Activated naive CD4-positive, alpha-beta T cell treated with anti-CD3 and anti-CD28 coated beads, Interleukin-2, amount 50 U/mL, for 24 hours (primary cell): ENCODE measurements at regions not wholly inside any gene's neighbourhood (a gene's known extent, or its start where the extent isn't known, plus 50 kb on each side); places are given as distances from the start of the nearest gene placed in this dataset.
A peak's percentile ranks its signal among the peaks of the same experiment; 100 is the strongest.

Experiments
- H3K27ac Mint-ChIP-seq: one replicate; pipeline ENCODE4 v1.8.0; 2021; ENCODE audit warnings: mild to moderate bottlenecking, mixed read lengths
- H3K27me3 Mint-ChIP-seq: one replicate; pipeline ENCODE4 v1.8.0; 2021; ENCODE audit warnings: mixed read lengths
- H3K36me3 Mint-ChIP-seq: one replicate; pipeline ENCODE4 v1.8.0; 2021; ENCODE audit warnings: mixed read lengths
- H3K4me1 Mint-ChIP-seq: one replicate; pipeline ENCODE4 v1.8.0; 2021; ENCODE audit warnings: mixed read lengths
- H3K4me3 Mint-ChIP-seq: one replicate; pipeline ENCODE4 v1.8.0; 2021; ENCODE audit warnings: mild to moderate bottlenecking, mixed read lengths
- H3K9me3 Mint-ChIP-seq: one replicate; pipeline ENCODE4 v1.8.0; 2021; ENCODE audit warnings: mixed read lengths

DNA sequence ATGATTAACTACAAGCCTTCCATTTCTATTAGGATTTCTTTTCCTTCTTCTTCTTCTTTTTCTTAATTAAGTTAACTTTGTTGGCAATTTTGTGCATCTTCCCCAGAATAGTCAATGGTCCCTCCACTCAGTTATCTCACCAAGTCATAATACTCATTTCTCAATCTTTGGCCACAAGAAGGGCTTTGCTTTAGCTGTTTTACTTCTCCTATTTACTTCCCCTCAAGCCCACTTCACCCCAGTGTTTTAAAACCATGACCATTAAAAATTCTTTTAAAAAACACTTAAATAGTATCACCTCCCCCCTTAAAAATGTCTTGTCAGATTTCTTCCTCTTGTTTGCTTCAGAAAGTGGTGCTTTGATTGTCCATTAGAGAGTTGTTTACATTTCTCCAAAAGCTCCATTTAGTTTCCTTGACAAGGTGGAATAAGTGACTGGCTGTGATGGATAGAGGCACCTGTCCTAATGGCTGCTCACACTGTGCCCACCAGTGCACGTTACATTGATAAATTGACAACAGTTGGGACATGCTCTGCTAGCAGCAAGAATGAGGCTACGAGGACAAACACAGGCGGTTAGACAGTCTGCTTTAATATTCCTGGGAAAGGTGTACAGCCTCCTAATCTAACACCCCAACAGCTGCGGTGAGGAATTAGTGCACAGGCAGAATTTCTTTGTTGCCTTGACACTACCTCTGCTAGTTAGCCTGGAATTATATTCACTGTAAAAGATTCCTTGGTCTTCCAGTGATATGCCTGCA lies 354.7 kb downstream of the LMO4 start:
- Mint-ChIP-seq H3K27ac (no peak overlapping the region), H3K27me3 (peaks cover 5% of the 10 kb centered on the region), H3K4me3 (no peak overlapping the region), H3K9me3 (no peaks in the 10 kb centered on the region), H3K36me3 (no peaks in the 10 kb centered on the region), H3K4me1 (no peaks in the 10 kb centered on the region)

DNA sequence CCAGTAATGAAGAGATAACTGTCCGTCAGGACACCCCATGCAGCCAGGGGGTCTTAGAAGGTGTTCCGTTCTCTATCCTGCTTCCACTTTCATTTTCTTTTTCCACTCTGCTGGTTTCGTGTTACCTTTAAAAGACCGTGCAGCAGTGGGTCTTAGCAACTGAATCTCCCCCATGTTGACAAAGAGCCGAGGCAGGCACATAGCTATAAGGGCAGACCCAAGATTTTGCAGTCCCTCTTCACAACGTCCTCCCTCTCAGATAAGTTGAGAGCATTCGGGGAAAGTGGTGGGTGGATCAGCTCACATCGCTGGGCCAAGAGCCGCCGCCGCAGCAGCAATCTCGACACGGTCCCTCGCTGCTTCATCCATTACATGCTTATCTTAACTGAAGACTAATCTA lies 355.5 kb downstream of the LMO4 start:
- Mint-ChIP-seq H3K9me3 (no peaks in the 10 kb centered on the region), H3K4me3 (peak overlapping the region; percentile 35), H3K27me3 (peaks cover 5% of the 10 kb centered on the region), H3K4me1 (no peaks in the 10 kb centered on the region), H3K27ac (no peak overlapping the region), H3K36me3 (no peaks in the 10 kb centered on the region)

DNA sequence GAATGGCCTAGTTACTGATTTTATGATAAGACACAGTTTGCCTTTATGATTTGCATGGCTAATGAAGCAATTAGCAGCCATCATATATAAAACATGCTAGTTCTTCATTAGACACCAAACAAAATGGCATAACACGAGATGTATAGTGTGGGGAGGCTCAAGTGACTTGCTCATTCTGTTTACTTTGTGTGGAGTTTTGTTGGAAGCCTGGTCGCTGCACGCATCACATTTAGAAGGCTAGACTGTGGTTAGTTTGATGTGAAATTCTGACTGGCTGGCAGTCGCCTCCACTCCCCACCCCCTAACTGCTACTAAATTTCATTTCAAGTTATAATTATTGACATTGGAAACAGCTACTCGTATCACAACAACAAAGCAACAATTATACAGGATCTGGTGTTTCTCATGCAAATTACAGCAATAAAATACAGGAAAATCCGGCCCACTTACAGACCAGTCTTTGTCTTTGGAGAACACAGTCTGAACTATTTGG lies 356.1 kb downstream of the LMO4 start:
- H3K4me3 Mint-ChIP-seq: no peak overlapping the region
- H3K9me3 Mint-ChIP-seq: no peaks in the 10 kb centered on the region
- H3K27ac Mint-ChIP-seq: no peak overlapping the region
- peaks cover 5% of the 10 kb centered on the region for H3K27me3 Mint-ChIP-seq
- no peaks in the 10 kb centered on the region for H3K4me1 Mint-ChIP-seq
- H3K36me3 Mint-ChIP-seq: no peaks in the 10 kb centered on the region

DNA sequence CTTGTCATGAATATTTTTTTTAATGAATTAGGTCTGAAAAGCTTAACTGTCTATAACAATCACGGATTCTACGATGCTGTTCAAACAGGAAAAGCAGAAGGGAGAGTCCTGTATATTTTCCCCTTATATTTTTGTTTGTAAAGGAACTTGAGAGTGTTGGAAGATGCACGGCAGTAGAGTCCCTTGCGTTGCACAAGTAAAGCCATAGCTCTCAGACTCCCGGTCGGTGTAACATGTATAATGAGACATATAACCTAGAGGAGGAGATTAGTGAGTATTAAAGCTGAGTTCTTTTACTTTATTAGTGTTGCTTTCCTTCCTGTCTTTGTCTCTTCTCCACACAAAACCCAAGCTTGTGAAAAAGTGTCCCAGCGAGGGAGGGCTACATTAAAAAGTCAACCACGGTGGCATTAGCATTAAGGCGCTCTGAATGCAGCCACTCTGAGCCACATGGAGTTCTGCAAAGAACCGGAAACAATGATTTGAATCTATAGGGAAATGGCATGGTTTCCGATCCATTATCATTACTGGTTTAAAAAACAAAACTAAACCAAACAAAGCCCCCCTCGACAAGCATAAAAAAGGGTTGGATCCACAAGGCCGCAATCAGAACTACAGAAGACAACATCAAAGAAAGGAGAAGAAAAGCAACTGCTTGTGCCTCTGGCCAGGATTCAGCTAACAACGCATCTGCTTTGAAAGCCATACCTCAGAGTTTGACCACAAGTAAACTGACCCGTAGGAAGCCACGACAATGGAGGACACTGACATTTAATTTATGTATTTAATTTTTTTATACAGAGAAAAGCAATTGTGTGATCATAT lies 356.8 kb downstream of the LMO4 start:
- Mint-ChIP-seq H3K27me3 (peaks cover 5% of the 10 kb centered on the region), H3K9me3 (no peaks in the 10 kb centered on the region), H3K36me3 (no peaks in the 10 kb centered on the region), H3K27ac (no peak overlapping the region), H3K4me1 (no peaks in the 10 kb centered on the region), H3K4me3 (no peak overlapping the region)

DNA sequence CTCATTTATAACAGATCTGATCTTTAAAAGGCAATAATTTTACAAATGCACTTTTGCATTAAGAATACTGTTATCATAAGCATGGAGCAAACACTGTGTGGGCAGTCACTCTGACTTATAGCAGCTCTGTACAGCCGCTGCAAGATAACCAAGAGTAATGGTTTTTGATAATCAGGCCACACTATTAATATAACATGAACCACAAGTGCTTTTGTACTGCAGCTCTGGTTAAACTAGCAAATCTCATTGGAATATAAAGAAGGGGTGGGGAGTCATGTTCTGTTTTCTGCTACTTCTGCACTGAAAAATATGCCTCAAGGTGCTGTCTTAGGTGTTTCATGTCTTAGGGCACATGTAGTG lies 357.4 kb downstream of the LMO4 start:
- H3K4me1 Mint-ChIP-seq: no peaks in the 10 kb centered on the region
- no peak overlapping the region for H3K27ac Mint-ChIP-seq
- H3K4me3 Mint-ChIP-seq: no peak overlapping the region
- H3K9me3 Mint-ChIP-seq: no peaks in the 10 kb centered on the region
- no peaks in the 10 kb centered on the region for H3K36me3 Mint-ChIP-seq
- H3K27me3 Mint-ChIP-seq: peaks cover 5% of the 10 kb centered on the region

DNA sequence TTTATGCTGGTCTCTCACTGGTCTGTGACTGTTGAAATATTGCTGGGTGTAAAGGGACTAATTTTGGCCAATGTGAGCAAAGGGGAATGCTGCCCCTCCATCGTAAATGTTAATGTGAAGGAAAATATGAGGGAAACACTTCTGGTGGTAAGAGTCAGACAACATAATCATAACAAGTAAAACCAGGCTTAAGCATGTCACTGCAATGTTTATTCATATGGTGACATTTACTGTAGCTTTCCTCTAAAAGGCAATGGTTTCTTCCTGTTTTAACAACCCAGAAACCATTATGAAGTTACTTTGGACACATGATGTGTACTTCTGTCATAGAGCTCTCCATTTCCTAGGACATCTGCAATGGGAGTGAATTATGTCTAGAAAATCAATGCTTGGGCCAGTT lies 358.0 kb downstream of the LMO4 start:
- H3K36me3 Mint-ChIP-seq: no peaks in the 10 kb centered on the region
- H3K9me3 Mint-ChIP-seq: no peaks in the 10 kb centered on the region
- peaks cover 5% of the 10 kb centered on the region for H3K27me3 Mint-ChIP-seq
- no peaks in the 10 kb centered on the region for H3K4me1 Mint-ChIP-seq
- H3K27ac Mint-ChIP-seq: no peak overlapping the region
- no peak overlapping the region for H3K4me3 Mint-ChIP-seq

DNA sequence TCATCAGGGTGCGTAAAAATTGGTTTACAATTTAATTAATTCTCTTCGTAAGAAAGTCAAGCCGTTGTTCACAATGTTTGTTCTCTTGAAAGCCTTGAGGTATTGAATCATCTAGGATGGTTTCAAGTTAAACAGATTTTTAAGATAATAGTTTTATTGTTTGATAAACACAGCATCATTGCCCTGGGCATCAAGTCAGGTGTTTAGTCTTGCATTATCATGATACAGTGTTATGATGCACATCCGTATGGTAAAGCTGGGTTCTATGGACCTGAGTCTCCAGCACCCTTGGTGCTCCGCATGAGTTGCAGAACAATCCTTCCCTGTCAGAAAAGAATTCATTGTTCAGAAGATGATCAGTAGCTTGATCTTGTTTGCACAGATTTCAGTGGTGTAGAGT lies 359.5 kb downstream of the LMO4 start:
- Mint-ChIP-seq H3K27me3 (peaks cover 5% of the 10 kb centered on the region), H3K36me3 (no peaks in the 10 kb centered on the region), H3K9me3 (no peaks in the 10 kb centered on the region)

DNA sequence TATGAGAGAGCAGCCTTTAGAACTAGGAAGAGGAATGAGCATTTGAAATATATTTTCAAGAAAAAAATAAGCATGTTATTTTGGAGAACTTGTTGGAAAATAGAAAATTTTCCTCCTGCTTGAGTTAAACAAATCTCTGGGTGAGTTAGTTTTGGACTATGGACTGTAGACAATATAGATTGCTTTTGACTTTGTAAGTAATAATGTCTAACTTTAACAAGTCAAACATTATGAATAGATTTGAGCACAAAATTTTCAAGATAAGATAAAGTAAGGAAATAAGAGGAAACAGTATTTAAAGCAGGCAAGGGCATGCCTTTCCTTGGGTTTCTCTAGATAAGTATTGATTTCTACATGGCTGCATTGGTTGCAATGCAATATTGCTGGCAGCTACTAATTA lies 360.8 kb downstream of the LMO4 start:
- Mint-ChIP-seq H3K27me3 (peaks cover 5% of the 10 kb centered on the region), H3K4me3 (no peak overlapping the region), H3K4me1 (no peaks in the 10 kb centered on the region), H3K9me3 (no peaks in the 10 kb centered on the region), H3K36me3 (no peaks in the 10 kb centered on the region), H3K27ac (no peak overlapping the region)

More for the DNA sequence above, 359.5 kb downstream of the LMO4 start:
- Mint-ChIP-seq H3K4me3 (no peak overlapping the region), H3K27ac (no peak overlapping the region), H3K4me1 (no peaks in the 10 kb centered on the region)

DNA sequence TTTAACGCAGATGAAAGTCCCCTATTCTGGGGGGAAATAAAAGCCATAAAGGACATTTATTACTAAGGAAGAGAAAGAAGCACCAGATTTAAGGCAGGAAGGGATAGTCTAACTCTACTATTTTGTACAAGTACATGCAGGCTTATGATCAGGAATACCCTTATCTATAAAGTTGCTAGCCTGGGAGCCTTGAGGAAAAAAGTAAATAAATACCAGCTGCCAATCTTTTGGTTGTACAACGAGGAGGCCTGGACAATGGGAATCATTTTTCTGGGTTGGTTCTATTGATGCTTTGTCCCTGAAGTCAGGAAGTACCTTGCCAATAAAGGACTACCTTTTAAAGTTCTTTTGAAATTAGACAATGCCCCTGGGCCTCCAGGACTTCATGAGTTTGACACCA lies 367.8 kb downstream of the LMO4 start:
- no peak overlapping the region for H3K4me3 Mint-ChIP-seq
- H3K36me3 Mint-ChIP-seq: peaks cover 1% of the 10 kb centered on the region
- no peaks in the 10 kb centered on the region for H3K4me1 Mint-ChIP-seq
- no peaks in the 10 kb centered on the region for H3K27me3 Mint-ChIP-seq
- H3K9me3 Mint-ChIP-seq: peaks cover 4% of the 10 kb centered on the region
- no peak overlapping the region for H3K27ac Mint-ChIP-seq

DNA sequence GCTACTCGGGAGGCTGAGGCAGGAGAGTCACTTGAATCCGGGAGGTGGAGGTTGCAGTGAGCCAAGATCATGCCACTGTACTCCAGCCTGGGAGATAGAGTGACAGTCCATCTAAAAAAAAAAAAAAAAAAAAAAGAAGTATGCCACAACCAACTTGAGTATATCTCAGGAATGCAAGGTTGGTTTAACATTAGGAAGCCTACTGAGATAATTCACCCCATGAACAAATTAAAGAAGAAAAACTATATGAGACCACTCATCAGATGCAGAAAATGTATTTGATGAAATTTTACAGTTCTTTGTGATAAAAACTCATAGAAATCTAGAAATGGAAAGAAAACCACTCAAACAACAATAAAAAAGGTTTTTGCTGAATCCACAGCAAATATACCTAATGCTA lies 373.8 kb downstream of the LMO4 start:
- H3K9me3 Mint-ChIP-seq: peaks cover 9% of the 10 kb centered on the region
- no peaks in the 10 kb centered on the region for H3K4me1 Mint-ChIP-seq
- no peak overlapping the region for H3K4me3 Mint-ChIP-seq
- no peaks in the 10 kb centered on the region for H3K27me3 Mint-ChIP-seq
- no peak overlapping the region for H3K27ac Mint-ChIP-seq
- peaks cover 3% of the 10 kb centered on the region for H3K36me3 Mint-ChIP-seq

DNA sequence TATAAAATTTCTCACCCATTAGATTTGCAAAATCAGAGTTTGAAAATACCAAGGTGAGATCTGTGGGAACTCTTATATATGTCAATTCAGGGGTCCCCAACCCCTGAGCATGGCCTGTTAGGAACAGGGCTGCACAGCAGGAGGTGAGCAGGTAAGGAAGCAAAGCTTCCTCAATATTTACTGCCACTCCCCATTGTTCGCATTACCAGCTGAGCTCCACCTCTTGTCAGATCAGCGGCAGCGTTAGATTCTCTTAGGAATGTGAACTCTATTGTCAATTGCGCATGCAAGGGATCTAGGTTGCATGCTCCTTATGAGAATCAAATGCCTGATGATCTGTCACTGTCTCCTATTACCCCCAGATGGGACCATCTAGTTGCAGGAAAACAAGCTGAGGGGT lies 376.6 kb downstream of the LMO4 start:
- peaks cover 3% of the 10 kb centered on the region for H3K36me3 Mint-ChIP-seq
- no peaks in the 10 kb centered on the region for H3K27me3 Mint-ChIP-seq
- H3K4me3 Mint-ChIP-seq: no peak overlapping the region
- no peaks in the 10 kb centered on the region for H3K4me1 Mint-ChIP-seq
- peaks cover 10% of the 10 kb centered on the region for H3K9me3 Mint-ChIP-seq
- H3K27ac Mint-ChIP-seq: no peak overlapping the region

DNA sequence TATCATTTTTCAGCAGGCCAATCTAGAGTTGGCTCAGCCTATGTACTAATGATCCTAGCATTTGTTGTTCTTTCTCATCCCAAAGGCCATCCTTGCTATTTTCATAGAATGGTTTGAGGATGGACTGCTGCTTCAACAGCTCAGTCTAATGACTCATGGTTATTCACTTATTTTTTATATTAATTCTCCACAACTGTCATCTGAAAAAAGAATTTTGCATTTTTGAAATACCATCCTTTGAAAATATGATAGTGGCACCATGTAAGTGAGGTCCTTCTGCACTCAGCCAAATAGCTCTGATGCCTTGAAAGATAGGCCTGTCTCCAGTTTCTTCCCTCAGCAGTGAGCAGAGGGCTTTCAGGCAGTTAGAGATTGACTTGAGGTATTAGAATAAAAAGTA lies 377.5 kb downstream of the LMO4 start:
- Mint-ChIP-seq H3K4me3 (no peak overlapping the region), H3K4me1 (no peaks in the 10 kb centered on the region), H3K27me3 (no peaks in the 10 kb centered on the region), H3K36me3 (peaks cover 2% of the 10 kb centered on the region), H3K27ac (no peak overlapping the region), H3K9me3 (peaks cover 9% of the 10 kb centered on the region)

DNA sequence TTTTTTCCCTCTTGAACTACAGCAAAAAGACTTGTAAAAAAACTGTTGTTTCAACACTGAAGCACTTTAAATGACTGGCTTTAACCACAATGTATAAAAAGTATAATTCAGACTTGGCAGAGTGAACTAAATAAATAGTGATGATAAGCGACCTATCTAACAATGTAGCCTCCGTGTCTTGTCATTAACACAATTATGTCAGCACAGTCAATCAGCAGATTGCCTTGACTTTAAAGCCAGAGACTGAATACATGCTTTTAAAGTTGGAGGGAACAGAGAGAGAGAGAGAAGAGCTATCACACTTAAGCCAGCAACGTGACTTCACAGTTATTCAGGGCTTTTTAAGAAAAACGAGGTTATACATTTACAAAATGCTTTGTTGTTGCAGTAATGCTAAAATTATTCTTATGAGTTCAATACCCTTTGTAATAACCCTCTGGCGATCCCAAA lies 378.1 kb downstream of the LMO4 start:
- Mint-ChIP-seq H3K27ac (no peak overlapping the region), H3K36me3 (peaks cover 1% of the 10 kb centered on the region)

DNA sequence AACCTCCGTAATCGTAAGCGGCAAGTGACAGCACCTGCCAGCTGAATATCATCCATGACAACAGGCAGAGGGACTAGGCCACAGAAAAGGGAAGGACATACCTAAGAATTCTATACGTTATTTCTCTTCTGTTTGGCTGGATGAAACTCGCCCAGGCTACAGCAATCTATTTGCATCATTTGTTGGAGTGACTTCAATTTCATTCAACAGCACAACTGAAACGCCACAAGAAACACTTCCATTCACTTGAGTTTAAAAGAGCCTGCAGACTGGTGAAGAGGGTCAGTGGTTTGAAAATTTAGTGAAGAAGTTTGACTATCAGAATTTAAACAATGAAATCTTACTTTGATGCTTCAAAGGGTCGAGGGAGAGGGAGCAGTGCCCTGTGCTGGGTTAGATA lies 378.7 kb downstream of the LMO4 start:
- H3K4me3 Mint-ChIP-seq: no peak overlapping the region
- no peaks in the 10 kb centered on the region for H3K4me1 Mint-ChIP-seq
- peaks cover 4% of the 10 kb centered on the region for H3K9me3 Mint-ChIP-seq
- no peak overlapping the region for H3K27ac Mint-ChIP-seq
- no peaks in the 10 kb centered on the region for H3K36me3 Mint-ChIP-seq
- H3K27me3 Mint-ChIP-seq: no peaks in the 10 kb centered on the region

More for the DNA sequence above, 378.1 kb downstream of the LMO4 start:
- Mint-ChIP-seq H3K4me1 (no peaks in the 10 kb centered on the region), H3K9me3 (peaks cover 7% of the 10 kb centered on the region), H3K27me3 (no peaks in the 10 kb centered on the region), H3K4me3 (no peak overlapping the region)

DNA sequence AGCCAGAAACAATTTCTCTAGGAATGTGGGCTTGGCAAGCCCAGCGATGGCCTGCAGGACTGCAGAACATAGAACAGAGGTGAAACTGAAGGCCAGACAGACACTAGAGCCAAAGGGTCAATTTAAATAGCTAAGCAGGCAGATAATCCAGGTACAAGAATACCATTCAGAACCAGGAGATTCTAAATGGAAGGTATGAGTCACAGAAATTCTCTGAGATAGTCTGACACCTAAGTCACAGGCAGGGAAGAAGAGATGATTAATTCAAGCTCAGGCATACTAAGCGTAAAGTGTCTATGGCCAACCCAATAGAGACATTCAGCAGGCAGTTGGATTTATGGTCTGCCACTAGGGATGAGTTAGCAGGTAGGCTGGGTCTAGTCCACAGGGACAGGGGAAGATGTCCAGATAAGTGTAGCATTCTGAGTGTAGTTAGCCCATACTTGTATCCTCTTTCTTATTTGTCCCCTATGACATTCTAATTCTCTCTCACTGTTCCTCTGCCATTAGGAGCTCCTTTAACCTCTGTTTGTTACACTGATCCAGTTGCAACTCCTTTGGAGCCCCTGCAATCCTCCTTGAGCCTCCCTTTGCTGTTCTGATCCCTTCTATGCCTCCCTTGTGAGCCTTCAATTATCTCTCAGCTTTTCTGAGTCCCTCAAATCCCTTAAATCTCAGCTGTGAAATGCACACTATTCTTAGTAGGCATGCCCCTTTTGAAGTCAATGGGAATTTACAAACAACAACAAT lies 383.8 kb downstream of the LMO4 start:
- Mint-ChIP-seq H3K27me3 (no peaks in the 10 kb centered on the region), H3K4me1 (no peaks in the 10 kb centered on the region), H3K4me3 (no peak overlapping the region), H3K36me3 (no peaks in the 10 kb centered on the region), H3K27ac (no peak overlapping the region), H3K9me3 (peaks cover 4% of the 10 kb centered on the region)

DNA sequence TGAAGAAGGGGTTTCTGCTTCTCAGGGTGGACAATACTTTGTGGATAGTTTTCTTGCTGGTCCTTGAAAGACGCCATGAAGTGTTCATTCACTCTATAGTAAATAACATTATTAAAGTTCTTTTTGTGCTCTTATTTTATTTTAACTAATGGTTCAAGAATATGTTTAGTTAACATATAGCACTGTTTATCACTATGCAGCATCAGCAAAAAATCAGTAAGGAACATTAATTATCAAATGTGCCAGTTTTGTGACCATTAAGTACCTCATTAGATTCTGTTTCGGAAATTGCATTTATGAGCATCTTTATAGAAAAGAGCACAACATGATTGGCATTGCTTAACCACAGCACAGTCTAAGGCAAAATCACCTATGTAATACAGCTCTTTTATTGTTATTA lies 385.6 kb downstream of the LMO4 start:
- Mint-ChIP-seq H3K4me3 (no peak overlapping the region), H3K27ac (no peak overlapping the region), H3K27me3 (no peaks in the 10 kb centered on the region), H3K9me3 (peaks cover 4% of the 10 kb centered on the region), H3K4me1 (no peaks in the 10 kb centered on the region), H3K36me3 (no peaks in the 10 kb centered on the region)
